GM23248 (cell line): ENCODE measurements at regions not wholly inside any gene's neighbourhood (a gene's known extent, or its start where the extent isn't known, plus 50 kb on each side); places are given as distances from the start of the nearest gene placed in this dataset.
A peak's percentile ranks its signal among the peaks of the same experiment; 100 is the strongest.

Experiments used
- DNase-seq: peaks from one replicate; pipeline ENCODE4 v3.0.0-alpha.2; 2015
- H2AFZ ChIP-seq: fragments of 200-600 bp; sonication (generic); 2 replicates; pipeline ENCODE4 v1.6.1; 2016; ENCODE audit warnings: antibody characterized with exemption
- H3F3A ChIP-seq: fragments of 200-600 bp; sonication (generic); 2 replicates; pipeline ENCODE4 v1.6.1; 2016; ENCODE audit warnings: mild to moderate bottlenecking, antibody characterized with exemption, mixed run types; ENCODE audit not compliant: insufficient read depth
- H3K27ac ChIP-seq: fragments of 200-600 bp; sonication (generic); 2 replicates; pipeline ENCODE4 v1.5.1; 2016; ENCODE audit warnings: mild to moderate bottlenecking
- H3K27me3 ChIP-seq: fragments of 200-600 bp; sonication (generic); replicated peaks from 2 replicates; pipeline ENCODE4 v1.6.1; 2016; ENCODE audit warnings: mild to moderate bottlenecking; ENCODE audit not compliant: insufficient read depth
- H3K36me3 ChIP-seq: fragments of 200-600 bp; sonication (generic); 2 replicates; pipeline ENCODE4 v1.6.1; 2016; ENCODE audit warnings: low read depth, mild to moderate bottlenecking
- H3K4me1 ChIP-seq: fragments of 200-600 bp; sonication (generic); 2 replicates; pipeline ENCODE4 v1.6.1; 2016; ENCODE audit warnings: mild to moderate bottlenecking; ENCODE audit not compliant: insufficient read depth
- H3K4me2 ChIP-seq: fragments of 200-600 bp; sonication (generic); one replicate; pipeline ENCODE4 v1.6.1; 2016; ENCODE audit warnings: mild to moderate bottlenecking; ENCODE audit not compliant: unreplicated experiment
- H3K4me3 ChIP-seq: fragments of 200-600 bp; sonication (generic); 2 replicates; pipeline ENCODE4 v1.5.1; 2016; ENCODE audit warnings: mild to moderate bottlenecking
- H3K79me2 ChIP-seq: fragments of 200-600 bp; sonication (generic); 2 replicates; pipeline ENCODE4 v1.6.1; 2016; ENCODE audit warnings: mild to moderate bottlenecking; ENCODE audit not compliant: insufficient read depth
- H3K9ac ChIP-seq: fragments of 200-600 bp; sonication (generic); 2 replicates; pipeline ENCODE4 v1.6.1; 2016; ENCODE audit warnings: mild to moderate bottlenecking
- H3K9me2 ChIP-seq: fragments of 200-600 bp; sonication (generic); 2 replicates; pipeline ENCODE4 v1.6.1; 2016; ENCODE audit warnings: mixed run types, mild to moderate bottlenecking, moderate library complexity; ENCODE audit not compliant: insufficient read depth
- H3K9me3 ChIP-seq: fragments of 200-600 bp; sonication (generic); one replicate; pipeline ENCODE4 v1.6.1; 2017; ENCODE audit warnings: low read depth
- H4K20me1 ChIP-seq: fragments of 200-600 bp; sonication (generic); 2 replicates; pipeline ENCODE4 v1.6.0; 2016; ENCODE audit not compliant: insufficient read depth
- EZH2 ChIP-seq: fragments of 200-600 bp; sonication (generic); IDR thresholded peaks from 2 replicates; pipeline ENCODE4 v1.6.1; 2018; ENCODE audit warnings: antibody characterized with exemption, mild to moderate bottlenecking; ENCODE audit not compliant: insufficient read depth, poor library complexity, severe bottlenecking
- EZH2phosphoT487 ChIP-seq: fragments of 200-600 bp; sonication (generic); IDR thresholded peaks from 2 replicates; pipeline ENCODE4 v1.6.1; 2018; ENCODE audit warnings: antibody characterized with exemption, moderate library complexity, mild to moderate bottlenecking, low read depth; ENCODE audit not compliant: insufficient read depth
- WGBS, 2 experiments: methylation state at CpG; one replicate each; pipeline ENCODE4 v1.1.6; 2015 to 2017; ENCODE audit warnings: low lambda C conversion rate in 2 of 2, low coverage in 1 of 2; ENCODE audit errors: missing lambda C conversion rate in 2 of 2; 5-methylcytosine and 5-hydroxymethylcytosine counted together
- in situ Hi-C: fragments of 300-500 bp; cut with MboI; formaldehyde crosslinking; loops from 2 replicates; pipeline ENCODE4 v1.15.0; 2020

DNA sequence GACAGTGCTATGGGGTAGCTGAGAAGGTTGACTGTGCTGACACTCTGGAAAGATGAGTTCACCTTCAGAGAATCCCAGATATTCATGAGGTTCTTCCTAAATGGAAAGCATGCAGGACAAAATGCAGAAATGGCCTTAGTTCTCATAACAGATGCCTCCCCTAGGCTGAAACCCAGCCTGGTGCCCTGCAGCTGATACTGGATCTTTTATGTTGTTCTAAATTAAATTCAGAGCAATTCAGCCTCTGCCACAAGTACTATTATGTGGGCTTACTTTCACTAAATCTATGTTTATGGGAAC, 172.0 kb upstream of the SERPINE2 start:
- Histone ChIP-seq H3K9me2 (no peaks in the 10 kb centered on the region), H3K4me3 (no peak overlapping the region), H3K27me3 (no peaks in the 10 kb centered on the region), H2AFZ (0 out of 2 replicates have a peak overlapping the region, but pooled peaks have one; percentile 21), H3K79me2 (no peaks in the 10 kb centered on the region), H4K20me1 (no peaks in the 10 kb centered on the region), H3F3A (no peaks in the 10 kb centered on the region), H3K4me1 (peaks cover 15% of the 10 kb centered on the region), H3K9me3 (no peaks in the 10 kb centered on the region), H3K27ac (no peak overlapping the region), H3K4me2 (no peak overlapping the region), H3K9ac (no peak overlapping the region), H3K36me3 (no peaks in the 10 kb centered on the region)
- peak; percentile 29 for DNase-seq
- no peak for TF ChIP-seq EZH2
- TF ChIP-seq EZH2phosphoT487, result no peak
- in situ Hi-C loops, result no loop called here

DNA sequence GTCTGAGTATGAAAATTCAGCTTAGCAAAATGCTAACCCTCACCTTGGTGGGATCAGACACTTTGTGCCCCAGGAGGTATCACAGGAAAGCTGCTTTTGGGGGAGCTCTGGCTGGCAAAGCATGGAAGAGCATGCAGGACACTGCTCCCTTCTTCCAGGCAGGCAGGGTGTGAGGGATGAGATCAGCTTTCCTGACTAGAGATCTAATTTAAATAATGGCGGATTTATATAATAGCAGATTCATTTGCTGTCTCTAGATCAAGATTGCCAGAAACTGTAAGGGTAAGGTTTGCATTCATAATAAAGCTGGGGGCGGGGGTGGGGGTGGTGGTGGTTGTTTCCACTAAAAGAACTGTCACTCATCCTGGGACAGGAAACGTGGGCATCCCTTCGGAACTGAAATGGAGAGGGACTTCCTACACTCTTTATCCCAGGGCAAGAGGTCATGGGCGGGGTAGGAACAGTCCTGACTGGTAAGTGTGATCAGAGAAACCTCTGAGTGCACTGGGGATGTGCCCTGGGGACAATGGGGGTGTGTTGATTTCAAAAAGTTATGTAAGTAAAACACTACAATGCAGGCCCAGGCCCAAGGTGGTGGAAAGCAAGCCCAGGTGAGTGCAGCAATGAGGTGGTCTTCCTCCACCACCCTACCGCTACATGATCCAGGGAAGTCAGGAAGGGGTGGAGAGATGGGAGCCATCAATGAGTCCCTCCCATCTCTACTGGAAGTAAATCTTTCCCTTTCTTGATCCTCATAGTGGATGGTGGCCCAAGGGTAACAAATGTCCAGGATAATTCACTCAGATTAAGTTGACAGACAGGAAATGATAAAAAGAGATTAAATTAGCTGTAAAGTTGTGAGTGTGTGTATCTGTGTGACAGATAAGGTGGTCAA, 171.4 kb upstream of the SERPINE2 start:
- Histone ChIP-seq H3F3A (no peaks in the 10 kb centered on the region), H3K4me3 (no peak overlapping the region), H3K9me2 (no peaks in the 10 kb centered on the region), H3K4me1 (peaks cover 15% of the 10 kb centered on the region), H3K9me3 (no peaks in the 10 kb centered on the region), H3K4me2 (no peak overlapping the region), H3K9ac (no peak overlapping the region), H3K27me3 (no peaks in the 10 kb centered on the region), H3K79me2 (no peaks in the 10 kb centered on the region), H3K36me3 (no peaks in the 10 kb centered on the region), H3K27ac (no peak overlapping the region), H2AFZ (0 out of 2 replicates have a peak overlapping the region, but pooled peaks have one; percentile 21), H4K20me1 (no peaks in the 10 kb centered on the region)
- WGBS, 2 experiments, result 95 to 100% methylated on average over 6 of the region's 6 CpGs
- no peak for DNase-seq
- in situ Hi-C loops, result no loop called here
- TF ChIP-seq EZH2 (no peak), EZH2phosphoT487 (no peak)

DNA sequence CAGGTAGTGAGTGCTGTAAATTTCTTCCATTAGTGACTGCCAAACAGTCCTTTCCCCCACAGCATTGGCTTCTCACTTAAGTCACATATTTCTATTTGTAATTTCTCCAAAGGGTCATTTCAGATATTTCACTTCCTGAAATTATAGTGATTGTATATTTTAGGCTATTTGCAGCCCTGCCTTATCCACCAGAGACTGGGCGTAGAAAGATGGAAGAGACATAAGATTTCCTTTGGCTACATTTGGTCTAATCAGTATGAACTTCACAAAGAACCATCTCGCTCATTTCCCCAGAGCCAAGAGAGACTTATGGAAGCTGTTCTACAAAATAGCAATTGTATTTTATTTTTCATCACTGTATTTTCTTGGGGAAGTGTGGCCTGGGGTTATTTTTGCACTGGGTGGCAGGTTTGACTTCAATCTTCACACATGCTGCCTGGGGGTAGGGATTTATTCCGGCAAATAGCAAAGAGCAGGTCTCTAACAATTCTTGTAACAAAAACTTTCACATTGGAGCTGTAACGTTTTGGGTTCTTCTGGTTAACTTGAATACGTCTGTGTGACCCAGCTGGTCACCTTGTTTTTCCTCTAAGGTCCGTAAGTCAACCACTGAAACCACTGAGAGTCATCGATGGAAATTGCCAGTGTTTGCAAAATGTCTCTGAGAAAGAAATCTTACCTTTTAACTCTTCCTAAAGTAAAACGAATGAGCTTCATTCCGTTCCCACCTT, 170.6 kb upstream of the SERPINE2 start:
- H3K27me3 ChIP-seq, result no peaks in the 10 kb centered on the region
- in situ Hi-C loops, result no loop called here

DNA sequence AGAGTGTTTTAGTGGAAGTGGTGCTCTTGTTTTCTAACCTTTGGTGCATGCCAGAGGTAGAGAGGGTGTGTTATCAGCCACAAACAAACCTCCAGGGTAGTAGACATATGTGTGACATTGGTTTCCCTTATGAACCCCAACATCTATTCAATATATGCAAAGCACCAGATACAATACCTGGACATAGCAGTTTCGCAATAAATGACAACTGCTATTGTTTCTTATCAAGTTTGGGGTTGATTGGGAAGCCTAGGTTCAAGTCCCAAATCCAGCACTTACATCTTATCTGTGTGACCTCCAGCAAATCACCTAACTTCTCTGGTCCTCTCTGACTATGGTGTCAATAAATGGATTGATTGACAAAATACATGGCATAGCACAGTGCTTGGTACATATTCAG, 169.4 kb upstream of the SERPINE2 start:
- Histone ChIP-seq H3K36me3 (no peaks in the 10 kb centered on the region), H3K9ac (no peak overlapping the region), H3K9me3 (no peaks in the 10 kb centered on the region), H2AFZ (no peak overlapping the region), H3K4me1 (peaks cover 15% of the 10 kb centered on the region), H3F3A (no peaks in the 10 kb centered on the region), H3K27ac (no peak overlapping the region), H3K79me2 (no peaks in the 10 kb centered on the region), H4K20me1 (no peaks in the 10 kb centered on the region), H3K4me3 (no peak overlapping the region), H3K4me2 (no peak overlapping the region), H3K9me2 (0 out of 2 replicates have a peak, but pooled peaks cover 4% of the 10 kb centered on the region), H3K27me3 (no peaks in the 10 kb centered on the region)
- DNase-seq, result no peak
- WGBS, 2 experiments, result 80 to 84% methylated on average over 1 of the region's 1 CpG
- in situ Hi-C loops, result no loop called here
- TF ChIP-seq EZH2phosphoT487 (no peak), EZH2 (no peak)

More for the DNA sequence above, 170.6 kb upstream of the SERPINE2 start:
- no peaks in the 10 kb centered on the region for H3F3A ChIP-seq
- H4K20me1 ChIP-seq, result no peaks in the 10 kb centered on the region
- no peak overlapping the region for H3K4me3 ChIP-seq
- H3K4me1 ChIP-seq, result peaks cover 15% of the 10 kb centered on the region
- H3K9ac ChIP-seq, result no peak overlapping the region
- H3K27ac ChIP-seq, result no peak overlapping the region
- DNase-seq, result no peak
- no peak overlapping the region for H3K4me2 ChIP-seq
- WGBS, 2 experiments, result 83 to 84% methylated on average over 9 of the region's 9 CpGs
- H3K9me2 ChIP-seq, result 0 out of 2 replicates have a peak, but pooled peaks cover 2% of the 10 kb centered on the region
- no peak overlapping the region for H2AFZ ChIP-seq
- TF ChIP-seq EZH2phosphoT487, result no peak
- H3K79me2 ChIP-seq, result no peaks in the 10 kb centered on the region
- H3K9me3 ChIP-seq, result no peaks in the 10 kb centered on the region
- H3K36me3 ChIP-seq, result no peaks in the 10 kb centered on the region
